Astrocyte of the spinal cord (primary cell): ENCODE measurements at regions not wholly inside any gene's neighbourhood (a gene's known extent, or its start where the extent isn't known, plus 50 kb on each side); places are given as distances from the start of the nearest gene placed in this dataset.
A peak's percentile ranks its signal among the peaks of the same experiment; 100 is the strongest.

ENCODE experiments used
- DNase-seq: peaks from one replicate; pipeline ENCODE4 v3.0.0; 2011; ENCODE audit warnings: low read depth, low spot score
- H3K4me3 ChIP-seq: 2 replicates; pipeline ENCODE4 v1.5.1; 2011; ENCODE audit warnings: low read depth, mild to moderate bottlenecking, low read length, moderate library complexity
- CTCF ChIP-seq: IDR thresholded peaks from 2 replicates; pipeline ENCODE4 v1.5.1; 2012; ENCODE audit warnings: low read depth, mild to moderate bottlenecking, low read length, inconsistent platforms
- in situ Hi-C: cut with HindIII; loops from 2 replicates; pipeline ENCODE4 v1.10.0; 2017; ENCODE audit warnings: low sequenced_read_pairs

- no peak overlapping the region for H3K4me3 ChIP-seq
- TF ChIP-seq CTCF = no peak
- in situ Hi-C loops = no loop called here
- DNase-seq = no peak
These were observed 208.6 kb upstream of the TACR3 start for GRCh38 chr4:103928370-103928769.

GRCh38 chr4:103923551-103923950 lies 203.8 kb upstream of the TACR3 start:
- in situ Hi-C loops = no loop called here
- TF ChIP-seq CTCF = no peak
- DNase-seq = no peak
- H3K4me3 ChIP-seq = no peak overlapping the region

GRCh38 chr4:103918214-103918613 lies 198.4 kb upstream of the TACR3 start:
- H3K4me3 ChIP-seq = no peak overlapping the region
- no peak for DNase-seq
- TF ChIP-seq CTCF = no peak
- in situ Hi-C loops = no loop called here

GRCh38 chr4:103915224-103915869 lies 195.6 kb upstream of the TACR3 start:
- TF ChIP-seq CTCF = peak; percentile 57
- DNase-seq = peak; percentile 19
- H3K4me3 ChIP-seq = no peak overlapping the region
- in situ Hi-C loops = no loop called here

- in situ Hi-C loops = no loop called here
- DNase-seq = no peak
- no peak overlapping the region for H3K4me3 ChIP-seq
- no peak for TF ChIP-seq CTCF
These were observed 187.6 kb upstream of the TACR3 start for GRCh38 chr4:103907414-103907813.

GRCh38 chr4:103904123-103904522 lies 184.3 kb upstream of the TACR3 start:
- no peak for TF ChIP-seq CTCF
- DNase-seq = peak; percentile 16
- in situ Hi-C loops = no loop called here
- no peak overlapping the region for H3K4me3 ChIP-seq
